ENCODE measurements at regions not wholly inside any gene's neighbourhood (a gene's known extent, or its start where the extent isn't known, plus 50 kb on each side); places are given as distances from the start of the nearest gene placed in this dataset.

DNA sequence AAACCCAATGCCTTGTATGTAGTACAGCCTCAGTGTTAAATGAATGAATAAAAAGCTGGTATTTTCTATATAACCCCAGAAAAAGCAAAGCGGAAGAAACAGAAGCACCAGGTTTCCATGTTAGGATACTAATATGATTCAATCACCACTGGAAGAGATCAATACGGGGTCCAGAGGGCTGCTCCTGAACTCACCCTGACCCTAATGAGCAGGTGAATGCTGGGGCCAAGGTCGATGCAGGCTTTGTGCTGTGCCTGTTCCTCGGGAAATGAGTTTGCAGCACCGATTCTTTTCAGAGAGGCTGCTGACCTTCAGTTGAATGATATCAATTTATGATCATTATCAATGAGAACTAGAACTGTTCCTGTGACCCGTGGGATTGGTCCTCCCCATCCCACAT, 228.5 kb downstream of the CDCA7 start:
- CTCF ChIA-PET, result no interaction called here
- no peak for DNase-seq
- H3K36me3 Mint-ChIP-seq (ENCODE audit: low read depth), result no peaks in the 10 kb centered on the region

DNA sequence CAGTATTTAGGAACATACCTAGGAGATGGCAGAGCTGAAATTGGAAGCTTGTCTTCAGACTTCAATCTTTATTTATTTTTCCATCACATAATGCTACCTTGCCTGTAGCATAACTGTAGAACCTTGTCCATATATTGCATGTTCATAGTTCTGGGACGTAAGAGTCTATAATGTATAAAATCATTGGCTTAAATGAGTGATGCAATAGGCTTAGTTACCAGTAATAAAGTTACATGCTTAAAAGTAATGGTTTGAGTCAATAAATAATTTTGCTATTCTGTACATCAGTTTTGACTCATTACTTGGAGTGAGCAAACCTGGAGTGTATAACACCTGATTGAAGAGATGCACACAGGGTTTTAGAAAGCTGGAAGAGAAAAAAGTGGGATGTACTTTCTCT, 229.3 kb downstream of the CDCA7 start:
- CTCF ChIA-PET, result no interaction called here
- H3K4me1 Mint-ChIP-seq (ENCODE audit: low read depth), result no peaks in the 10 kb centered on the region
- intact Hi-C loops (cut with micrococcal nuclease), result no loop called here
- no peak for DNase-seq
- H3K36me3 Mint-ChIP-seq (ENCODE audit: low read depth), result no peaks in the 10 kb centered on the region
- H3K9me3 Mint-ChIP-seq, result no peaks in the 10 kb centered on the region
- no peak overlapping the region for H3K27ac Mint-ChIP-seq
- H3K27me3 Mint-ChIP-seq (ENCODE audit: low read depth), result peaks cover 6% of the 10 kb centered on the region
- H3K4me3 Mint-ChIP-seq, result no peak overlapping the region

More for the DNA sequence above, 228.5 kb downstream of the CDCA7 start:
- Mint-ChIP-seq H3K4me1 (ENCODE audit: low read depth) (no peaks in the 10 kb centered on the region), H3K9me3 (no peaks in the 10 kb centered on the region), H3K27me3 (ENCODE audit: low read depth) (peaks cover 4% of the 10 kb centered on the region), H3K27ac (no peak overlapping the region), H3K4me3 (no peak overlapping the region)
- intact Hi-C loops (cut with micrococcal nuclease), result no loop called here

DNA sequence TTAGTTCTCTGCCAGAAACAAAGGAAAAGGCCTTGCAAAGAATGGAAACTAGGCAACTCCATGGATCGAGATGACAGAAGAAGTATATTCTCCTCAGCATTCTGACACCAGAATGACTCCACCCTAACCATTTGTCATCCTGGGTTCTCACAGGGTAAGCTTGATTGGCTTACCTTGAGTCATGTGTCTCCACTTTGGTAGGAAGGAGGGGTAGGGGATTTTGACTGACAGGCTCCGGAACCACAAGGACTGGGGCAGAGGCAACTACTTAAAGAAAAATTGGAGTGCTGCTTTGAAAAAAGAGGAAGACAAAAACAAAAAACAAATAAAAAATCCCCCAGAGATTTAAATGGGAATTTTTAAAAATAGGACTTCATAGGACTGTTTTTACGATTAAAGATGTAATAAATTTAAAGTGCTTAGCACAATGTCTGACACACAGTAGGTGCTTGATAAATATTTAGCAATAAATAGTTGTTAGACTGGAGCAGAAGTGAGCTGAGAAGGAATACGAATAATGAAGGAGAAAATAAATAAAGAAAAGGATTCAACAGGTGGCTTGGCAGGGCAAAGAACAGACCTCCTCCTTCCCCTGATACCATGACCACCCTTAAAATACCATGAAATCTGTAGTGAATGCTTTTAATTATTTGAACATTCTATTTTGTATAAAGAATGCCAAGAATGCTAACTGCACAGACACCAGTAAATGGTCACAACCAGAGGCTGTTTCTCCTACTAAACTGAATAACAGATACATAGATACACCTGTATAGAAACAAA, 230.2 kb downstream of the CDCA7 start:
- Mint-ChIP-seq H3K4me3 (no peak overlapping the region), H3K4me1 (ENCODE audit: low read depth) (no peaks in the 10 kb centered on the region), H3K36me3 (ENCODE audit: low read depth) (no peaks in the 10 kb centered on the region), H3K27ac (no peak overlapping the region), H3K9me3 (no peaks in the 10 kb centered on the region), H3K27me3 (ENCODE audit: low read depth) (peaks cover 8% of the 10 kb centered on the region)
- intact Hi-C loops (cut with micrococcal nuclease), result no loop called here
- CTCF ChIA-PET, result no interaction called here
- no peak for DNase-seq

DNA sequence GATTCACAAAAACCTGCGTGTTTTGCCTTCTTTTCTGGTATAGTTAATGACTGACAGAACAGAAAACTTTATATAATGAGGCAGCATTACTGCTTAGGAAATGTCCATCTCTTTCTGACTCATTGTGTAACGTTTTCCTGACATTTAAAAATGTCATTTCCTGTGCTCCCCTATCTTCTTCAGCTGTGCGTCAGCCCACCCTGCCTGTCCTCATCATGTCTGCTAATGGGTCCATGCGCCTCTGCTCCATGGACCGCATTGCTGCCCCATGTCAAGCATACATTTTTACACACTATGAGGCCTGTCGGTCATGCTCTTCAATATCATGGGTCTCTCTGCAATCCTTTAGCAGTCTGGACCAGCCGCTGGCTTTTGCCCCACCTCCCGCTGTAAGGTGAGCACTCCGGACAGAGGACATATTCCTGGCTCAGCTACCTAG, 234.3 kb downstream of the CDCA7 start:
- CTCF ChIA-PET, result no interaction called here
- peaks cover 3% of the 10 kb centered on the region for H3K36me3 Mint-ChIP-seq (ENCODE audit: low read depth)
- no peak overlapping the region for H3K27ac Mint-ChIP-seq
- H3K4me3 Mint-ChIP-seq, result no peak overlapping the region
- no peaks in the 10 kb centered on the region for H3K4me1 Mint-ChIP-seq (ENCODE audit: low read depth)
- peaks cover 8% of the 10 kb centered on the region for H3K27me3 Mint-ChIP-seq (ENCODE audit: low read depth)
- peaks cover 7% of the 10 kb centered on the region for H3K9me3 Mint-ChIP-seq
- no peak for DNase-seq
- intact Hi-C loops (cut with micrococcal nuclease), result no loop called here

DNA sequence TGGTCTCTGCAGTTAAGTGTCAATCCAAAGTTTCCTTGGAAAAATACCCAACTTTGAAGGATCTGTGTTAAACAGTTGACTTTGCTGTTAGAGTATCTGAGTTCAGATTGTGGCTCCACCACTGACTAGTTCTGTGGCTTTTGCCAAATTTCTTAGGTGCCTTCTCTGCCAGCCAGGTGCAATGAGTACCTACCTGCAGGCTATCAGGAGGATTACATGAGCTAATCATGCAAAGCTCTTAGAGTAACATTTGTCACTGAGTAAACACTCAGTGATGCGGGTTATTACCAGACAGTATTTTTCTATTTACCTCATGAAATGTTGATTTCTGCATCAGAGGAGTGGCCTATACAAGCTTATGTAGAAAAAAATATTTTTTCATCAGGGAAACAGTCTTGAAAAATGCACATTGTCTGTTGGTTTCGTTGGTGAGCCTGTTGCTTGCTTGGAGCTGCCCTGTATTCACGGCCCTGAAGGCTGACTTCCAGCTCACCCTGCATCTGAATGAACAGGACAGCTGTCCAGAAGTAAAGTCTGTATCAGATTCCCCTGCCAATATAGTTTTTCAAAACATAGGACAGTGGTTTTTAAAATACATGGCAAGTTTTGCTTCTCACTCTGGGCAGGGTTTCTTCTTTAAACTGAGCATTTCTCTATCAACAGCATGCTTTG, 235.1 kb downstream of the CDCA7 start:
- Mint-ChIP-seq H3K4me1 (ENCODE audit: low read depth) (no peaks in the 10 kb centered on the region), H3K27ac (no peak overlapping the region), H3K9me3 (peaks cover 7% of the 10 kb centered on the region), H3K4me3 (no peak overlapping the region), H3K27me3 (ENCODE audit: low read depth) (peaks cover 7% of the 10 kb centered on the region), H3K36me3 (ENCODE audit: low read depth) (peaks cover 3% of the 10 kb centered on the region)
- no peak for DNase-seq
- intact Hi-C loops (cut with micrococcal nuclease), result no loop called here
- CTCF ChIA-PET, result interaction anchor here (0.8 kb wide), 1 partner anchor 161 kb away, joined by 3 read pairs; no protein-coding TSS in a partner anchor

DNA sequence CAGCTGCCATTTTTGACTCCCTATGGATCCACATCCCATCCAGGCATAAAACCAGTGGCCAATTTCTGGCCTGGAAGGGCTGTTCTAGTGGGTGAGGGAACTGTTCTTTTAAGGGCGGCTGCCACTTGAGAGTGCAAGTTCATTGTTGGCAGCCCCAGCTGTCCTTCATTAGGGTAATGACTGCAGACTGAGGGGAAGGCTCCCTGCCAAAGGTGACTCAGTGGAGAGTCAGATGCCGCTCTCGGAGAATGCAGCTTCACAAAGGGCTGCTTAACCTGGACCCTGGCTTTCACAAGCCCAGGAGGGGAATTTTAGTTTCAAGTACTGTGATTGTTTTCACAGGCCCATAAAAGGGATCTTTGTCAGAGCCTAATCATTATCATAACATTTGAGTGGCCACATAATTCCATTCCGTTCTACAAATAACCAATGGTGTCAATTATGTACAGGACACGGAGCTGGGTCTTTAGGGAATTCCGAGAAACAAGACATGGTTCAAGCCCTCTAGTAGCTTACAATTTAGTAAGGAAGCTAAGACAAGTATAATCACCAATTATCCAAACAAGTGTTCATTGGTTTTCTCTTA, 235.7 kb downstream of the CDCA7 start:
- H3K4me1 Mint-ChIP-seq (ENCODE audit: low read depth), result no peaks in the 10 kb centered on the region
- CTCF ChIA-PET, result interaction anchor here (0.8 kb wide), 1 partner anchor 160 kb away, joined by 3 read pairs; no protein-coding TSS in a partner anchor
- intact Hi-C loops (cut with micrococcal nuclease), result no loop called here
- peaks cover 4% of the 10 kb centered on the region for H3K27me3 Mint-ChIP-seq (ENCODE audit: low read depth)
- peaks cover 7% of the 10 kb centered on the region for H3K9me3 Mint-ChIP-seq
- H3K36me3 Mint-ChIP-seq (ENCODE audit: low read depth), result peaks cover 3% of the 10 kb centered on the region
- H3K4me3 Mint-ChIP-seq, result no peak overlapping the region
- no peak for DNase-seq
- no peak overlapping the region for H3K27ac Mint-ChIP-seq

DNA sequence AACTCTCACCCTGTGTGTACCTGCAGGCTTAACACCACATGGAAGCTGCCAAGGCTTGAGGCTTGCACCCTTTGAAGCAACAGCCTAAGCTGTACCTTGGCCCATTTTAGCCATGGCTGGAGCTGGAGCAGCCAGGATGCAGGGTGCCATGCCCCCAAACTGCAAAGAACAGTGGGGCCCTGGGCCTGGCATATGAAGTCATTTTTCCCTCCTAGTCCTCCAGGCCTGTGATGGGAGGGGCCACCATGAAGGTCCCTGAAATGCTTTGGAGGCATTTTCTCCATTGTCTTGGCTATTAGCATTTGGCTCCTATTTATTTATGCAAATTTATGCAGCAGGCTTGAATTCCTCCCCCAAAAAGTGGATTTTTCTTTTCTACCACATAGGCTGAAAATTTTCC, 238.4 kb downstream of the CDCA7 start:
- Mint-ChIP-seq H3K4me1 (ENCODE audit: low read depth) (no peaks in the 10 kb centered on the region), H3K9me3 (peaks cover 7% of the 10 kb centered on the region), H3K4me3 (no peak overlapping the region), H3K27me3 (ENCODE audit: low read depth) (peaks cover 4% of the 10 kb centered on the region), H3K36me3 (ENCODE audit: low read depth) (peaks cover 3% of the 10 kb centered on the region), H3K27ac (no peak overlapping the region)
- no peak for DNase-seq
- CTCF ChIA-PET, result no interaction called here
- intact Hi-C loops (cut with micrococcal nuclease), result no loop called here

DNA sequence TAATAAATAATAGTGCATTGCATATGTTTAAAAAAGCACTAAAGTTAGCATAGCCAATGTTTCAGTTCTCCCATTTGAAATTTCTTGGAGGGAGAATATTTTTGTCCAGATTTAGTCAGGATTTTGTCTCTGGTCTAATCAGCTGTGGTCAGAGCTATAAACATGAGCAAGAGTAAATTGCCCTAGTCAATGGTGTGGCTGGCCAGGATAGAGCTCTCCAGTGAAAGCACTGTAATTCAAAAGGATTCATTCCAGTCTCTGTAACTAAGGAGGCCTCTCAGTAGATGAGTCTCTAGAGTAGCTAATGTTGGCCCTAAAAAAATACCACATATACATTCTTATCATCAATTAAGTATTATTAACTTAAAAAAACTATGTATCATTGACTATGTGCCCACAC, 241.6 kb downstream of the CDCA7 start:
- no peak for DNase-seq
- peaks cover 3% of the 10 kb centered on the region for H3K36me3 Mint-ChIP-seq (ENCODE audit: low read depth)
- H3K27me3 Mint-ChIP-seq (ENCODE audit: low read depth), result no peaks in the 10 kb centered on the region
- no peak overlapping the region for H3K27ac Mint-ChIP-seq
- intact Hi-C loops (cut with micrococcal nuclease), result no loop called here
- H3K4me3 Mint-ChIP-seq, result no peak overlapping the region
- CTCF ChIA-PET, result no interaction called here
- peaks cover 7% of the 10 kb centered on the region for H3K9me3 Mint-ChIP-seq
- no peaks in the 10 kb centered on the region for H3K4me1 Mint-ChIP-seq (ENCODE audit: low read depth)

DNA sequence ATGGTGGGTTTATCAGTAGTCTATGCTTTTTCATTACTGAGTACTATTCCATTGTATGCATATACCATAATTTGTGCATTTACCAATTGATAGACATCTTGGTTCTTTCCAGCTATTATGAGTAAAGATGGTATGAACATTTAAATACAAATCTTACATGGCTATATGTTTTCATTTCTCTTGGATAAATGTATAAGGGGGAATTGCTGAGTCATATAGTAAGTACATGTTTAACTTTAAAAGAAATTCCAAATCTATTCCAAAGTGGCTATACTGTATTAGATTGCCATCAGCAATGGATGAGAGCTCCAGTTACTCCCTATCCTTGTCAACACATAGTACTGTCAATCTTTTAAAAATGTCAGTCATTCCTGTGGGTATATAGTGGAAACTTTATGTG, 243.9 kb downstream of the CDCA7 start:
- peaks cover 2% of the 10 kb centered on the region for H3K9me3 Mint-ChIP-seq
- H3K27ac Mint-ChIP-seq, result no peak overlapping the region
- no peaks in the 10 kb centered on the region for H3K4me1 Mint-ChIP-seq (ENCODE audit: low read depth)
- no peaks in the 10 kb centered on the region for H3K27me3 Mint-ChIP-seq (ENCODE audit: low read depth)
- CTCF ChIA-PET, result no interaction called here
- intact Hi-C loops (cut with micrococcal nuclease), result no loop called here
- H3K36me3 Mint-ChIP-seq (ENCODE audit: low read depth), result peaks cover 2% of the 10 kb centered on the region
- DNase-seq, result no peak
- H3K4me3 Mint-ChIP-seq, result no peak overlapping the region

DNA sequence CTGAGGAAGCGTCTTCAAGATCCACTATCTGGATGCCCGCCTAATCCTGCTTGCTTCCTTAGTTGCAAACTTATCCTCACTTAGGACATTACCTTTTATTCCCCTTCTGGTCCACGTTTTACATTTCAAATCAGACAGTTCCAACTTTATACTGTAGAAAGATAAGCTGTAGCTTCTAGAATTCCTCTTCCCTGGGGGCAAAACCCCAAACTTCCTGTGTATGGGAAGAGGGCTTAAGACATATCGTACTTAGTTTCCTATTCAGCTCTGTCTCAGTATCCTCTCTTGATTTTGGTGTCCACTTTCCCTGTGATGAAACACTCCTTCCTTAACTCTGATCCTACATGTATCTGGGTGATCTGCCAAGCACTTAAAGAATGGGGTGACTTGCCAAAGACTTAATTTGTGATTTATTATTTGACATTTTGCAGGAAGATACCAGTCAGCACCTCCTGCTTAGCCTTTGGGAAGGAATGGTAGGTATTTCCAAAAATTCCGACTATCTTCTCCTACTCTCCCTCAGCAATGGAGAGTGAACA, 245.2 kb downstream of the CDCA7 start:
- Mint-ChIP-seq H3K27me3 (ENCODE audit: low read depth) (no peaks in the 10 kb centered on the region), H3K4me1 (ENCODE audit: low read depth) (no peaks in the 10 kb centered on the region), H3K9me3 (no peaks in the 10 kb centered on the region), H3K27ac (no peak overlapping the region), H3K36me3 (ENCODE audit: low read depth) (no peaks in the 10 kb centered on the region), H3K4me3 (no peak overlapping the region)
- DNase-seq, result no peak
- CTCF ChIA-PET, result no interaction called here
- intact Hi-C loops (cut with micrococcal nuclease), result no loop called here

DNA sequence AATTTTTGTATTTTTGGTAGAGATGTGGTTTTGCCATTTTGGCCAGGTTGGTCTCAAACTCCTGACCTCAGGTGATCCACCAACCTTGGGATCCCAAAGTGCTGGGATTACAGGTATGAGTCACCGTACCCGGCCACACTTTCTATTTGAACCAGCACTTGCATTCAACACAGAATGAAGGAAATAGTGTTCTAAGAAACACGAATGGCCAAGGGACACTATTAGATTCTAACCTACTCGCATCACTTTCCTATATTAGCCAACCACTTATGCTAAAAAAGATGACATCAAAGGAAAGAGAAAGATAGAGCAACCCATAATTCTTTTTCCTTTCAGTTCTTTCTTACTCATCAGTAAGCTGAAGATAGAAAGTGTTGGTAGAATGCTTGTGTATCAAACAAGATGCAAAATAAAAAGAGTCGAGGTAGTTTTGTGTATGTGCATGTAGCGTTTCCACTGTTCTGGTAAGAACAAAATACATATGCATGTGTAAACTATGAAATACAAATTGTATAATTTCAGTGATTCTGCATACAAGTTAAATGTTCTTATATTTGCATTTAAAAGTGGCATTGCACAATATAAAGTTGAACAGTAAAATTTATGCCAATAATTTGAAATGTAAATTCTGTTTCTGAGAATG, 247.6 kb downstream of the CDCA7 start:
- intact Hi-C loops (cut with micrococcal nuclease), result no loop called here
- no peaks in the 10 kb centered on the region for H3K36me3 Mint-ChIP-seq (ENCODE audit: low read depth)
- CTCF ChIA-PET, result no interaction called here
- H3K9me3 Mint-ChIP-seq, result no peaks in the 10 kb centered on the region
- peaks cover 12% of the 10 kb centered on the region for H3K27me3 Mint-ChIP-seq (ENCODE audit: low read depth)
- no peak overlapping the region for H3K27ac Mint-ChIP-seq
- no peak for DNase-seq
- no peak overlapping the region for H3K4me3 Mint-ChIP-seq
- no peaks in the 10 kb centered on the region for H3K4me1 Mint-ChIP-seq (ENCODE audit: low read depth)

DNA sequence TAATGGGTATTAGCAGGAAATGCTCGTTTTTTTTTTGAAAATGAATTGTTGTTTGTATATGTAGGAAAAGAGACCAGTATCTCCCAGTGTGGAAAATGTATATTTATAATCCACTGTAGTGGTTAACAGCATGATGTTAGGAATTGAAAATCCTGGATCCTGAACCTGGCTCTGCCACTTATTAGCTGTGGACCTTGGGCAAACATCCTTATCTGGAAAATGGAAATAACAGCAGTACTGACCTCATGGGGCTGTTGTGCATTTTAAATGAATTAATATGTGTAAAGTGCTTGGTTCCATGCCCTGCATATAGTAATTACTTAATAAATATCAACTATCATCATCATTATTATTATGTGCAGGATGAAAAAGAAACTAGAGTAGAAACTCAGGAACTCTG, 251.3 kb downstream of the CDCA7 start:
- CTCF ChIA-PET, result no interaction called here
- intact Hi-C loops (cut with micrococcal nuclease), result no loop called here
- no peak overlapping the region for H3K4me3 Mint-ChIP-seq
- no peak for DNase-seq
- no peak overlapping the region for H3K27ac Mint-ChIP-seq
- peaks cover 29% of the 10 kb centered on the region for H3K27me3 Mint-ChIP-seq (ENCODE audit: low read depth)
- no peaks in the 10 kb centered on the region for H3K9me3 Mint-ChIP-seq
- no peaks in the 10 kb centered on the region for H3K4me1 Mint-ChIP-seq (ENCODE audit: low read depth)
- H3K36me3 Mint-ChIP-seq (ENCODE audit: low read depth), result no peaks in the 10 kb centered on the region
